Activated CD8-positive, alpha-beta memory T cell treated with anti-CD3 and anti-CD28 coated beads for 36 hours (primary cell): ENCODE measurements at regions not wholly inside any gene's neighbourhood (a gene's known extent, or its start where the extent isn't known, plus 50 kb on each side); places are given as distances from the start of the nearest gene placed in this dataset.

Experiments
- CTCF ChIA-PET: fragments of 350-600 bp; sonication (Branson Sonifier 250); formaldehyde crosslinking; loops from one replicate; lab custom pipeline; 2021; ENCODE audit warnings: antibody characterized with exemption; lab: Charles Lee
- POLR2A ChIA-PET: fragments of 350-600 bp; sonication (Branson Sonifier 250); formaldehyde crosslinking; loops from one replicate; lab custom pipeline; 2021; ENCODE audit warnings: antibody characterized with exemption; lab: Charles Lee

- ChIA-PET CTCF (no interaction called here), POLR2A (no interaction called here)
These were observed 253.8 kb downstream of the TNS1 start for GRCh38 chr2:217749008-217749407.

GRCh38 chr2:217746808-217747207 is 256.0 kb downstream of the TNS1 start:
- ChIA-PET CTCF (interaction anchor here (0.5 kb wide), 1 partner anchor 109 kb away, joined by 4 read pairs; no protein-coding TSS in a partner anchor), POLR2A (no interaction called here)

GRCh38 chr2:217743966-217744761 is 258.6 kb downstream of the TNS1 start:
- ChIA-PET POLR2A (no interaction called here), CTCF (no interaction called here)

GRCh38 chr2:217743407-217743806 is 259.4 kb downstream of the TNS1 start:
- ChIA-PET CTCF (no interaction called here), POLR2A (no interaction called here)

GRCh38 chr2:217742841-217743240 is 260.0 kb downstream of the TNS1 start:
- ChIA-PET CTCF (no interaction called here), POLR2A (no interaction called here)

GRCh38 chr2:217742276-217742675 is 260.5 kb downstream of the TNS1 start:
- POLR2A ChIA-PET: no interaction called here
- CTCF ChIA-PET: no interaction called here

GRCh38 chr2:217741381-217741955 is 261.3 kb downstream of the TNS1 start:
- ChIA-PET POLR2A (no interaction called here), CTCF (no interaction called here)

- ChIA-PET CTCF (no interaction called here), POLR2A (no interaction called here)
These were observed 262.0 kb downstream of the TNS1 start for GRCh38 chr2:217740756-217741155.

- CTCF ChIA-PET: no interaction called here
- POLR2A ChIA-PET: no interaction called here
These were observed 262.6 kb downstream of the TNS1 start for GRCh38 chr2:217740178-217740577.

- ChIA-PET POLR2A (no interaction called here), CTCF (no interaction called here)
These were observed 263.1 kb downstream of the TNS1 start for GRCh38 chr2:217739741-217740140.

GRCh38 chr2:217738061-217738460 is 264.7 kb downstream of the TNS1 start:
- ChIA-PET POLR2A (no interaction called here), CTCF (no interaction called here)

GRCh38 chr2:217736776-217737550 is 265.8 kb downstream of the TNS1 start:
- ChIA-PET POLR2A (no interaction called here), CTCF (interaction anchor here (0.6 kb wide), 1 partner anchor 49 kb away, joined by 3 read pairs; no protein-coding TSS in a partner anchor)

- POLR2A ChIA-PET: no interaction called here
- CTCF ChIA-PET: no interaction called here
These were observed 266.9 kb downstream of the TNS1 start for GRCh38 chr2:217735899-217736298.

GRCh38 chr2:217735034-217735433 is 267.8 kb downstream of the TNS1 start:
- ChIA-PET CTCF (no interaction called here), POLR2A (no interaction called here)

GRCh38 chr2:217733461-217733860 is 269.3 kb downstream of the TNS1 start:
- CTCF ChIA-PET: no interaction called here

GRCh38 chr2:217732992-217733391 is 269.8 kb downstream of the TNS1 start:
- CTCF ChIA-PET: no interaction called here
- POLR2A ChIA-PET: no interaction called here

More at GRCh38 chr2:217733461-217733860, 269.3 kb downstream of the TNS1 start:
- POLR2A ChIA-PET: no interaction called here

GRCh38 chr2:217731805-217732204 is 271.0 kb downstream of the TNS1 start:
- POLR2A ChIA-PET: no interaction called here

GRCh38 chr2:217729421-217730053 is 273.3 kb downstream of the TNS1 start:
- CTCF ChIA-PET: no interaction called here
- POLR2A ChIA-PET: no interaction called here

More at GRCh38 chr2:217731805-217732204, 271.0 kb downstream of the TNS1 start:
- CTCF ChIA-PET: no interaction called here

GRCh38 chr2:217727801-217728200 is 275.0 kb downstream of the TNS1 start:
- POLR2A ChIA-PET: no interaction called here
- CTCF ChIA-PET: no interaction called here

GRCh38 chr2:217725409-217725808 is 277.4 kb downstream of the TNS1 start:
- CTCF ChIA-PET: no interaction called here

More at GRCh38 chr2:217725409-217725808, 277.4 kb downstream of the TNS1 start:
- POLR2A ChIA-PET: no interaction called here
